Mucosa of descending colon (tissue), 3 donors: ENCODE measurements at regions not wholly inside any gene's neighbourhood (a gene's known extent, or its start where the extent isn't known, plus 50 kb on each side); places are given as distances from the start of the nearest gene placed in this dataset.

Source experiments
- ATAC-seq: fragments of 200-7000 bp; cut with Tn5 transposase; one replicate; pipeline ENCODE4 v1.9.1; 2020; ENCODE audit warnings: mild to moderate bottlenecking, moderate library complexity
- DNase-seq, 3 donors: peaks; one replicate each; pipeline ENCODE4 v3.0.0-alpha.2; 2020
- H3K36me3 ChIP-seq: fragments of 200-600 bp; one replicate; pipeline ENCODE4 v1.8.0; 2021; ENCODE audit warnings: low read depth, mild to moderate bottlenecking
- H3K4me1 ChIP-seq: fragments of 200-600 bp; one replicate; pipeline ENCODE4 v1.8.0; 2021; ENCODE audit warnings: low read depth, mild to moderate bottlenecking
- H3K4me3 ChIP-seq: fragments of 200-600 bp; one replicate; pipeline ENCODE4 v1.8.0; 2021; ENCODE audit warnings: mild to moderate bottlenecking
- H3K9me3 ChIP-seq: fragments of 200-600 bp; one replicate; pipeline ENCODE4 v1.8.0; 2021; ENCODE audit warnings: mild to moderate bottlenecking
- intact Hi-C, 2 donors: fragments of 100-400 bp; cut with DNase I in 1 of 2; cut with micrococcal nuclease in 1 of 2; formaldehyde crosslinking; loops; one replicate each; pipeline versions ENCODE4 v1.11.0 to v1.11.1; 2022; cut with DNase I, micrococcal nuclease
- TF ChIP-seq, protein P1 (sequence below): fragments of 200-600 bp; IDR thresholded peaks from one replicate; pipeline ENCODE4 v1.8.0; 2022; ENCODE audit warnings: antibody characterized with exemption, mild to moderate bottlenecking
- donor health status: DM: no; HTN: no; CAD: no; lungs with moderate emphysema.
- donor health status: DM: no; HTN: no; CAD: no.
- donor health status: DM: no; HTN: yes; CAD: no.

DNA sequence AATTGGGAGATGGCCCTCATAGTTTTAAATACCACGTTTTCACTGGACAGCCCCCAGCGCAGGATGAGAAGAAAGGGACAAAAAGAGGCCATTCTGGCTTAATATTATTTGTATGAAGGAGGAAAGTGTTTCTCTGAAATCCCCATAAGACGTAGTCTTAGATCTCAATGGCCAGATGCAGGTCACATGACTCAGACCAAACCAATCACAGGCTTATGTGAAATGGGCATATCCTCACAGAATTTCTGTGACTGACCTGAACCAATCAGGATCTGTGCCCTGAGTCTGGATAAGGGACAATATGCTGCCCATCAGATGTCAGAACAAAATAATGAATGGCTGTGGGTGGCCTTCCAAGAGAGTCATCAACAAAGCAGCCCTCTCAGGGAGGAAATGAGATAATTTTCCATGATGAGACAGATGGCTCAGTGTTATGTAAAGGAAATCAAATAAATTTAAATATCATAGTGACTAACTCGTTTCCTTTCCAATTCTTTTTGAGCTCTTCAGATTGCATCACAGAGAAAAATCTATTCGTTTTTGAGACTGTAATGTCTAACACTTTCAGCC is 1009.5 kb upstream of the TMEM132C start:
- Histone ChIP-seq H3K9me3 (no peaks in the 10 kb centered on the region), H3K4me1 (no peaks in the 10 kb centered on the region), H3K36me3 (no peaks in the 10 kb centered on the region), H3K4me3 (no peak overlapping the region)
- TF ChIP-seq, protein P1, sequence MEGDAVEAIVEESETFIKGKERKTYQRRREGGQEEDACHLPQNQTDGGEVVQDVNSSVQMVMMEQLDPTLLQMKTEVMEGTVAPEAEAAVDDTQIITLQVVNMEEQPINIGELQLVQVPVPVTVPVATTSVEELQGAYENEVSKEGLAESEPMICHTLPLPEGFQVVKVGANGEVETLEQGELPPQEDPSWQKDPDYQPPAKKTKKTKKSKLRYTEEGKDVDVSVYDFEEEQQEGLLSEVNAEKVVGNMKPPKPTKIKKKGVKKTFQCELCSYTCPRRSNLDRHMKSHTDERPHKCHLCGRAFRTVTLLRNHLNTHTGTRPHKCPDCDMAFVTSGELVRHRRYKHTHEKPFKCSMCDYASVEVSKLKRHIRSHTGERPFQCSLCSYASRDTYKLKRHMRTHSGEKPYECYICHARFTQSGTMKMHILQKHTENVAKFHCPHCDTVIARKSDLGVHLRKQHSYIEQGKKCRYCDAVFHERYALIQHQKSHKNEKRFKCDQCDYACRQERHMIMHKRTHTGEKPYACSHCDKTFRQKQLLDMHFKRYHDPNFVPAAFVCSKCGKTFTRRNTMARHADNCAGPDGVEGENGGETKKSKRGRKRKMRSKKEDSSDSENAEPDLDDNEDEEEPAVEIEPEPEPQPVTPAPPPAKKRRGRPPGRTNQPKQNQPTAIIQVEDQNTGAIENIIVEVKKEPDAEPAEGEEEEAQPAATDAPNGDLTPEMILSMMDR = no peak
- intact Hi-C loops = no loop called here
- ATAC-seq = no peak
- DNase-seq = no peak

DNA sequence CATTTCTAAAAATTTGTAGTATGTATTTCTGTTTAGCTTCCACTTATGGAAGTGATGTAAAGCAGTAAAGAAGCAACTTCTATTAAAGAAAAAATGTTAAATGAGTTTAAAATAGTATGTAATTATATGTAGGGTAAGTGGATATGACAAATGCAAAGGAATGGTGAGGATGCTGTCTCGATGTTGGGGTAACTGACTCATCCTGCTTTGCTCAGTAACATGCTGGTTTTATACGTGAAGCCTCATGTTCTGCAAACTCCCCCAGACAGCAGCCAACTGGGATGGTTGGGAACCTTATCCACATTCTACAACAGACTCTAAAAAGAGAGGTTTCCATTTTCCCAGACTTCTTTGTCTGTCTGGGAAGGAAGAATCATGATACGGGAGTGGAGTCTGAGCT is 1006.4 kb upstream of the TMEM132C start:
- Histone ChIP-seq H3K4me1 (no peaks in the 10 kb centered on the region), H3K36me3 (no peaks in the 10 kb centered on the region), H3K9me3 (no peaks in the 10 kb centered on the region), H3K4me3 (no peak overlapping the region)
- no peak for DNase-seq
- TF ChIP-seq, protein P1 = no peak
- no peak for ATAC-seq
- intact Hi-C loops = no loop called here

DNA sequence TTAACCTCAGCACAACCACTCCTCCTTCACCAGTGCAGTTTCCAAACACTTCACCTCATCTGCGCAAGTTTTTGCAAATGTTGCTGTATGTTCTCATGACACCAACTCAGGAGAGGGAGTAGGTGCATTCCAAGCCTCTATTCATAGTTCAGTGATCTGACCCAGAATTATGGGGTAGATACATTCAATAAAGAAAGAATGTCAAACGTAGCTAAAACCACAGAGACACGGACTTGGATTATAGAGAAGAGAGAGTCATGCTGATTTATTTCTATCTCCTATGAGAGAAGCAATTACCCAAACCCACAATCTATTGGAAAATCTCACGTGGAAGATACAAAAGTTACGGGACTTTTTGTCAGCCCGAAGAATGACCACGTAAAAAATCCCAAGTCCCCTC is 1006.0 kb upstream of the TMEM132C start:
- intact Hi-C loops = no loop called here
- Histone ChIP-seq H3K9me3 (no peaks in the 10 kb centered on the region), H3K4me1 (no peaks in the 10 kb centered on the region), H3K4me3 (no peak overlapping the region), H3K36me3 (no peaks in the 10 kb centered on the region)
- no peak for DNase-seq
- no peak for ATAC-seq
- TF ChIP-seq, protein P1 = no peak

DNA sequence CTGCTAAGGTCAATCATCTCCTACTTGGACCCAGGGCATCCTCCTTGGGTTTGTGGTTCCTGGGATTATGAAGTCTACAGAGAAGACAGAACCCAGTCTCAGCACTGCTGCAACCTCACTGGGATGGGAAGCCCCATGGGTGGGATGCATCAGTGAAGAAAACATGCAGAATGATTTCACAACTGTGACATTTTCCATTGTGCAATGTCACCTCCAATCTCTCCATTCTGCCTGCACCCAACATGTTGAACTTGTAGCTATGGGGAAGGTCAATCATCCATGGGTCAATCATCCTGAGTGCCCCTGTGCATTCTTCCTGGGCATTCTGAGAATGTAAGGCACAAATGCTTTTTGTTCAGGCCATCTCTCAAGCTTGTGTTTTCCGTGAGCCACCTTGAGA is 1004.4 kb upstream of the TMEM132C start:
- ATAC-seq = no peak
- intact Hi-C loops = no loop called here
- TF ChIP-seq, protein P1 = no peak
- DNase-seq = no peak
- Histone ChIP-seq H3K36me3 (no peaks in the 10 kb centered on the region), H3K9me3 (no peaks in the 10 kb centered on the region), H3K4me3 (no peak overlapping the region), H3K4me1 (no peaks in the 10 kb centered on the region)

DNA sequence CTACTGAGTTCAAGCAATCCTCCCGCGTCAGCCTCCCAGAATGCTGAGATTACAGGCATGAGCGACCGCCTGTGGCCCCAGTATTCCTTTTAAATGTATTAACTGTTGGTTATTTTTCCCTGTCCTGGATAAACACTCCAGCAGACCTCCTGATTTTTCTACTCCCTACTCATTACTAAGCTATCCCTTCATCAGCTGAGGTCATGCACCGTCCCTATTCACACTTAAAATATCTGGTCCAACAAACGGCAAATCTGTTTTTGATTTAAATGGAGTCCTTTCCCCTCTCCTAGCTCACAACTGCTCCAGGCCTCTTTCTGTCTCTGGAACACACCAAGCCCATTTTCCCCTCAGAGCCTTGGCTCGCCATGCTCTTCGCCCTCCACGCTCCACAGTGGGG is 1003.3 kb upstream of the TMEM132C start:
- Histone ChIP-seq H3K4me1 (no peaks in the 10 kb centered on the region), H3K36me3 (no peaks in the 10 kb centered on the region), H3K4me3 (no peak overlapping the region), H3K9me3 (no peaks in the 10 kb centered on the region)
- TF ChIP-seq, protein P1 = no peak
- intact Hi-C loops = no loop called here
- DNase-seq = no peak
- ATAC-seq = no peak

DNA sequence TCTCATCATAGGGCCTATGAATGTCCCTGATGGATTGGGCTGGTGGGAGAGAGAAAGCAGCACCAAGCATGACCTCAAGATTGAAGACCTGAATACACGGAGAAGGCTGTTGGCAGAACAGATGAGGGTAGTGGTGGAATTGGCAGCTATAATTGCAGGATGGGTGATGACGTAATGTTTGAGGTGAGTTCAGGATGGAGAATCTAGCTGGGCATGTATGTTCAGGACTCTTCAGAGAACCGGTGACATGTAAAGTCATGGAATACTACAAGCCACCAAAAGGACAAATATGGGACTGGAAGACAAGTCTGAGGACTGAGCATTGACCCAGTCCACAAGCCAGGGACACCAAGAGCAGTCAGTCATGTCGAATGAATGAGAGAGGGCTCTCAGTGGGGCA is 999.8 kb upstream of the TMEM132C start:
- Histone ChIP-seq H3K4me3 (no peak overlapping the region), H3K4me1 (no peaks in the 10 kb centered on the region), H3K36me3 (no peaks in the 10 kb centered on the region), H3K9me3 (no peaks in the 10 kb centered on the region)
- intact Hi-C loops = no loop called here
- ATAC-seq = no peak
- TF ChIP-seq, protein P1 = no peak
- no peak for DNase-seq
